ENCODE measurements at regions not wholly inside any gene's neighbourhood (a gene's known extent, or its start where the extent isn't known, plus 50 kb on each side); places are given as distances from the start of the nearest gene placed in this dataset.

DNA sequence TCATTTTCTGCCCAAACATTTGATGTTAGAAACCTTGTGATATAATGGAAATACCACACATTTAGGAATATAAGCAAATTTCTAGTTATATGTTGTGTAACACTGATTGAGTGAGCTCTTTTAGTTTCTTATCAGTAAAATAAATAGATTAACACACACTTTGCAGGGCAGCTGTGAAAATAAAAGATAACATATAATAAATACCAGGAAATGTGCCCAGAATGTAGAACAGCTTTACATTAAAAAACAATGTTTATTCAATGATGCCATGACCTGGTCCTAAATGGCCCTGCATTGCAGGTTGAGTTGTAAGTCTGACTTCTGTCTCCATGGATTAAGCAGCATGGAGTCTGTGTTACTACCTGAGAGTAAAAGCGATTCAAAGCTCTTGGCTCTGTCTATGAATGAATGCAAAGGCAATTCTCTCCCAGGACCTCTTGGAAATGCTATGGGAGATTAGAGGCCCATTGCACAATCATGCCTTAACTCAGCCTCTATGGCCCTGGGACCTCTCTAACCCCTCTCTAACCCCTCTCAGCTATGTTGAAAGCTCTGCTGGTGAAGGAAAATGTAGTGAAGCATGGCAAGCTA is 296.0 kb upstream of the ACTBL2 start:
- TF ChIP-seq, protein P1, sequence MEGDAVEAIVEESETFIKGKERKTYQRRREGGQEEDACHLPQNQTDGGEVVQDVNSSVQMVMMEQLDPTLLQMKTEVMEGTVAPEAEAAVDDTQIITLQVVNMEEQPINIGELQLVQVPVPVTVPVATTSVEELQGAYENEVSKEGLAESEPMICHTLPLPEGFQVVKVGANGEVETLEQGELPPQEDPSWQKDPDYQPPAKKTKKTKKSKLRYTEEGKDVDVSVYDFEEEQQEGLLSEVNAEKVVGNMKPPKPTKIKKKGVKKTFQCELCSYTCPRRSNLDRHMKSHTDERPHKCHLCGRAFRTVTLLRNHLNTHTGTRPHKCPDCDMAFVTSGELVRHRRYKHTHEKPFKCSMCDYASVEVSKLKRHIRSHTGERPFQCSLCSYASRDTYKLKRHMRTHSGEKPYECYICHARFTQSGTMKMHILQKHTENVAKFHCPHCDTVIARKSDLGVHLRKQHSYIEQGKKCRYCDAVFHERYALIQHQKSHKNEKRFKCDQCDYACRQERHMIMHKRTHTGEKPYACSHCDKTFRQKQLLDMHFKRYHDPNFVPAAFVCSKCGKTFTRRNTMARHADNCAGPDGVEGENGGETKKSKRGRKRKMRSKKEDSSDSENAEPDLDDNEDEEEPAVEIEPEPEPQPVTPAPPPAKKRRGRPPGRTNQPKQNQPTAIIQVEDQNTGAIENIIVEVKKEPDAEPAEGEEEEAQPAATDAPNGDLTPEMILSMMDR (IDR thresholded peaks at IDR 0.05; ENCODE audit: insufficient read depth, low read depth, low read length), result no peak
- no peak for TF ChIP-seq EZH2 (IDR thresholded peaks at IDR 0.05; ENCODE audit: insufficient read depth, low read length)
